Fibroblast of pulmonary artery (primary cell): ENCODE measurements at regions not wholly inside any gene's neighbourhood (a gene's known extent, or its start where the extent isn't known, plus 50 kb on each side); places are given as distances from the start of the nearest gene placed in this dataset.

Experiments
- DNase-seq: peaks from one replicate; pipeline ENCODE4 v3.0.0-alpha.2; 2010; ENCODE audit warnings: low read depth
- H3K4me3 ChIP-seq: replicated peaks from 2 replicates; pipeline ENCODE4 v1.5.1; 2011; ENCODE audit warnings: low read depth, mild to moderate bottlenecking, control low read depth, low read length, moderate library complexity
- TF ChIP-seq, protein P1 (sequence below): IDR thresholded peaks from 2 replicates; pipeline ENCODE4 v1.5.1; 2011; ENCODE audit warnings: mild to moderate bottlenecking, control low read depth, low read length, inconsistent platforms; ENCODE audit errors: missing control alignments

DNA sequence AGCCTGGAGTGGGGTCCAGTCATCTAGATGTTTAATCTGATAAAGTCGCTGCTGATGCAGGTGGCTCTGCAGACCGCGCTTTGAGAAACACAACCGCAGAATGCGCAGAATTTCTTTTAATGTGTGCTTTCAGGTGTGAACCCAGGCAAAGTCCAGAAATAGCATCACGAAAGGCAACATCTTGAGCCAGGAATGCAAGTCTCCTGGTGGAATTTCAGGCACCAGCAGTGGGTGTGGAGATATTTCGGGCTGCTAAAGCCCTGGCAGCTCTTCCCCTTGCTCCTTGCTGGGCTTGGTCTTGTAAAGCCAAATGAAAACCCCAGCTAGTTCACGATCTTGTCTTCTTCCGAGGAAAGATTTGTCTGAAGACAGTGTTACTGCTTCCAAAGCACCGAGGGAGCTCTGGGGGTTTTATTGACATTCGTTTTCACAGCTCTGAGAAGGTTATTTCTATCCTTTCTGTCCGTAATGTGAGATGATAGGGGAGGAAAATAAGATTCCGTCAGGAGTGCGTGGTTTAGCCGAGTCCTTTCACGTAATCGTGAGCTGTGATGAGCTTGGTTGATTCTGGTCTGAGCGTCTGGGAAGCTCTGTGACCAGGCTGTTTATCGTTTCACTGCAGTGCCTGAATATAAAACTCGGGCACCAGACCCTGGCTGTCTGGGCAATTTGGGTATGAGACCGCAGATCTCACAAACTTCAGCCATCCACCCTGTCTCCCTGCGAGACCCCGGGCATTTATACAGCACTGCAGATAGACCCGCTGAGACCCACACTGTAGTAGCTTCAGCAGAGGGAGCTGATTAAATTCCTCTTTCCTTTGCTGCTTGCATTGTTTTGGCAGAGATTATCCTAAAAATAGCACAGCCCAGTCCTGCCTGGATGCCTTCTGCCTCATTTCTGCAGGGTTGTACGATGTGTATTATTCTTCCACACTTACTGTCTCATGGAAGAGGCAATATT, 67.0 kb upstream of the SLC25A26 start:
- TF ChIP-seq, protein P1, sequence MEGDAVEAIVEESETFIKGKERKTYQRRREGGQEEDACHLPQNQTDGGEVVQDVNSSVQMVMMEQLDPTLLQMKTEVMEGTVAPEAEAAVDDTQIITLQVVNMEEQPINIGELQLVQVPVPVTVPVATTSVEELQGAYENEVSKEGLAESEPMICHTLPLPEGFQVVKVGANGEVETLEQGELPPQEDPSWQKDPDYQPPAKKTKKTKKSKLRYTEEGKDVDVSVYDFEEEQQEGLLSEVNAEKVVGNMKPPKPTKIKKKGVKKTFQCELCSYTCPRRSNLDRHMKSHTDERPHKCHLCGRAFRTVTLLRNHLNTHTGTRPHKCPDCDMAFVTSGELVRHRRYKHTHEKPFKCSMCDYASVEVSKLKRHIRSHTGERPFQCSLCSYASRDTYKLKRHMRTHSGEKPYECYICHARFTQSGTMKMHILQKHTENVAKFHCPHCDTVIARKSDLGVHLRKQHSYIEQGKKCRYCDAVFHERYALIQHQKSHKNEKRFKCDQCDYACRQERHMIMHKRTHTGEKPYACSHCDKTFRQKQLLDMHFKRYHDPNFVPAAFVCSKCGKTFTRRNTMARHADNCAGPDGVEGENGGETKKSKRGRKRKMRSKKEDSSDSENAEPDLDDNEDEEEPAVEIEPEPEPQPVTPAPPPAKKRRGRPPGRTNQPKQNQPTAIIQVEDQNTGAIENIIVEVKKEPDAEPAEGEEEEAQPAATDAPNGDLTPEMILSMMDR, result no peak
- peak; percentile 38 for DNase-seq
- peak overlapping the region; percentile 42 for H3K4me3 ChIP-seq

DNA sequence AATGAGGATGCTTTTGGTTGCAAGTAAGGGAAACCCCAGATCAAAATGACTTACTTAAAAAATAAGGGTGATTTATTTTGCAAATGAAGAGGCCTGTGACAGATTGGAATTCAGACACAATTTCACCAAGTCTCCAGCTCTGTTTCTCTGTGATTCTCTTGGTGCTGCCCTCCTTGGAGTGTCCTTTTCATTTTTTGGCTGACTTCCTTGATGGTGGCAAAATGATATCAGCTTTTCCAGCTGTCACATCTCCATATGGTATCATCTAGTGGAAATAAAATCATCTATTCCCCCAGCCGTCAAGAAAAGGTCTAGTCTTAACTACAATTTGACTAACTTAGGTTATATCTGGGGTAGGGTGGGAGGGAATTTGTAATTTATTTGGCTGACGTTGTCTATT, 68.5 kb upstream of the SLC25A26 start:
- no peak for DNase-seq
- TF ChIP-seq, protein P1, result no peak
- H3K4me3 ChIP-seq, result no peak overlapping the region

DNA sequence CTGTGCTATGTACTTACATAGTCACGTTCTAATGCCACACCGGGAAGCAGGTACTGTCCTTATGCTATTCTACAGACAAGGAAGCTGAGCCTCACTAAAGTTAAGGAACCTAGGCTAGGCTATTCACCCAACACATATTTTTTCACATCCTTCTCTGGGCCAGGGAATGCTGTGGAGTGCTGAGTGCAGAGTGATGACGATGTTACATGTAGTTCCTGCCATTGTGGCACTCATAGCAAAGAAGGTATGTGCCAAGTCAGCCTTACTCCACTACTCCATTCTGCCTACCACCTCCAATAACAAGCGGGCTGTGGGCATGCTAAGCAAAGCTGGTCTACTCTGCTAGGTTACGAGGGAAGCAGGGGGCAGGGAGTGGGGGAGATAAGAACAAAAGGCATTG, 69.8 kb upstream of the SLC25A26 start:
- TF ChIP-seq, protein P1, result no peak
- no peak for DNase-seq
- no peak overlapping the region for H3K4me3 ChIP-seq

DNA sequence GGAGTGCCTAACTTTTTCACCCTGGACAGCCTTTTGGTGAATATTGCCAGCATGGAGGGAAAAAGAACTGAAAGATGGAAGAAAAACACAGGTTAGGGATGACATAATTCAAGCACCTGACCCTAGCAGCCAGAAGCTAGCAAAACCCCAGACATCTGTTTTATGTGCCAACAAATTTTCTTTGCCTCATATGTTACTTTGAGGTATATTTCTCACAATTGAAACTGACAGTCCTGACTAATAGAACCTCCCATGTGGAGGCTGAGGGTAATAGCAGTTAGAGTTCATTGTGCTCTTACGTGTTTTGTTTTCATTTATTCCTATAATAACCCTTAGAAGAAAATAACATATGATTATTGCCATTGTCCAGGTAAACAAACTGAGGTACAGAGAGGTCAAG, 71.5 kb upstream of the SLC25A26 start:
- no peak overlapping the region for H3K4me3 ChIP-seq
- TF ChIP-seq, protein P1, result peak; percentile 4
- DNase-seq, result no peak

DNA sequence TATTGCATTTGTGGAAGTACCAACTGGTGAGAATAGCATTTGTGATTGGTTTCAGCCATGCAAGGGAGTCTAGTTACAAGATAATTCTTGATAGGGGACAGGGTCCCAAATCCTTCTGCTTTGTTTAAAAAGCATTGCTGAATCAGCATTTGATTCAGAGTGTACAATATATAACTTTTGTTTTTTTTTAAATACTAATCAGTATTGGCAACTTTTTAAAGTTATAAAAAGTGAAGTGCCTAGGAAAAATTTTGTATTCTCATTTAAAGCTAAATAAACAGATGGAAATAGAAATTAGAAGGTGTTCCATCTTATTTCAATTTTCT, 75.4 kb upstream of the SLC25A26 start:
- no peak for DNase-seq
- H3K4me3 ChIP-seq, result no peak overlapping the region
- TF ChIP-seq, protein P1, result no peak

DNA sequence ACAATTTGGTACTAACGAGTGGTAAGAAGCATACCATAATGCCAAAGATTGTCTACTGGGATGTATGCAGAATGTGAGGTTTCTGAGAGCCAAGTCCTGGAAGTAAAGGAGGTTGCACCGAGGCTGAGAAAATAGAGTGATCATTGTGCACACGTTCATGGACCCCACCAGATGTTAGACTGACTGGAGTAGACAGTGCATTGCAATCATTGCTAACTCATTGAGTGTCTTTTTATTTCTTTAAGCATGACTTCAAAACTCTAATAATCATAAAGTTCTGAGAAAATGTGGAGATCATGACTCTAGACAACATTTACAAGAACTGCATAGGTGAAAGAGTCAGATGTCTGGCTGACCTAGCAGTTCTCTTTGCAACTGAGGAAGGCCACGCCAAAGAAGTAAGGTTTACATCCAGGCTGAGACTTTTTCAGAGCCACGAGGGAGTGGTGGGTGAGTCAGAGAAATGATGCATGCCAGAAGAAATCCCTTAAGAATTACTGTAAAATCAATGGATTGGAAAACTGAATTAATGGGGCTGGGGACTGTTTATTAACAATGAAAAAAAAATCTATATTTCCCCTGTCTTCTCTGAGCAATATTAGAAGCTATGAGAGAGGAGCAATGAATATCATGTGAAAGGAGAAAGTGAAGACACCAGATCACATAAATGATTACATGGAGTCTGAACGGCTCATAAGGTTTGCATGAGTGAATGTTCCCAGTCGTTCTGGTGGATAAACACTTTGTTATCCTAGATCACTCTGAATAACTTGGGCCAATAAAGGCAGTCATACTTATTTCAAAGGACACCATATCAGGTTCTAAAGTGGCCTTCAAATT, 76.0 kb upstream of the SLC25A26 start:
- TF ChIP-seq, protein P1, result no peak
- no peak overlapping the region for H3K4me3 ChIP-seq
- no peak for DNase-seq
